OCI-LY1 (cell line): ENCODE measurements at regions not wholly inside any gene's neighbourhood (a gene's known extent, or its start where the extent isn't known, plus 50 kb on each side); places are given as distances from the start of the nearest gene placed in this dataset.

Source experiments
- CTCF ChIP-seq: fragments of 200-600 bp; sonication (generic), shearing (Covaris generic); IDR thresholded peaks from 2 replicates; pipeline ENCODE4 v1.5.1; 2017; ENCODE audit warnings: mild to moderate bottlenecking, antibody characterized with exemption, low read length, moderate library complexity, mixed read lengths
- EZH2 ChIP-seq: fragments of 200-600 bp; sonication (generic), shearing (Covaris generic); IDR thresholded peaks from 2 replicates; pipeline ENCODE4 v1.8.0; 2017; ENCODE audit warnings: borderline replicate concordance, mixed run types, mild to moderate bottlenecking, antibody characterized with exemption, low read length, moderate library complexity, mixed read lengths

- TF ChIP-seq CTCF (no peak), EZH2 (no peak)
Observed at GRCh38 chr4:180665481-180665880, 1577.7 kb upstream of the TENM3 start.
